Esophagus (tissue), 2 donors: ENCODE measurements at regions not wholly inside any gene's neighbourhood (a gene's known extent, or its start where the extent isn't known, plus 50 kb on each side); places are given as distances from the start of the nearest gene placed in this dataset.
A peak's percentile ranks its signal among the peaks of the same experiment; 100 is the strongest.

Source experiments
- H3K27ac ChIP-seq, 2 donors: one replicate each; pipeline ENCODE4 v1.5.1; 2013; ENCODE audit warnings: low read depth in 2 of 2, mild to moderate bottlenecking in 2 of 2, inconsistent platforms in 1 of 2, low read length in 1 of 2, moderate library complexity in 1 of 2
- H3K27me3 ChIP-seq, 2 donors: one replicate each; pipeline ENCODE4 v1.6.1; 2013; ENCODE audit warnings: low read length in 2 of 2, control low read depth in 1 of 2, mild to moderate bottlenecking in 1 of 2; ENCODE audit not compliant: insufficient read depth in 2 of 2, control insufficient read depth in 1 of 2
- H3K36me3 ChIP-seq, 2 donors: one replicate each; pipeline ENCODE4 v1.6.1; 2013; ENCODE audit warnings: low read length in 1 of 2; ENCODE audit not compliant: control insufficient read depth in 2 of 2, insufficient read depth in 2 of 2
- H3K4me1 ChIP-seq, 2 donors: one replicate each; pipeline ENCODE4 v1.6.1; 2013; ENCODE audit warnings: low read length in 1 of 2; ENCODE audit not compliant: control insufficient read depth in 2 of 2, insufficient read depth in 2 of 2
- H3K4me3 ChIP-seq, 2 donors: one replicate each; pipeline ENCODE4 v1.5.1; 2013; ENCODE audit warnings: low read length in 2 of 2, mild to moderate bottlenecking in 2 of 2, low read depth in 1 of 2, moderate library complexity in 1 of 2
- H3K9me3 ChIP-seq, 2 donors: one replicate each; pipeline ENCODE4 v1.6.1; 2013; ENCODE audit warnings: mild to moderate bottlenecking in 2 of 2, low read depth in 1 of 2, low read length in 1 of 2, moderate library complexity in 1 of 2; ENCODE audit not compliant: control insufficient read depth in 2 of 2, insufficient read depth in 1 of 2
- WGBS, 2 donors: extraction: QIAGEN DNeasy Blood & Tissue Kit; methylation state at CpG; one replicate each; pipeline ENCODE4 v1.1.7; 2013; 5-methylcytosine and 5-hydroxymethylcytosine counted together
- donor health status: healthy with polysubstance abuse.
- donor health status: Bipolar disorder and iron deficiency.

- H3K27ac ChIP-seq, result peak overlapping the region in 1 of 2 donors; percentile 63
Observed at GRCh38 chr13:44795176-44795575, 194.1 kb downstream of the NUFIP1 start.

DNA sequence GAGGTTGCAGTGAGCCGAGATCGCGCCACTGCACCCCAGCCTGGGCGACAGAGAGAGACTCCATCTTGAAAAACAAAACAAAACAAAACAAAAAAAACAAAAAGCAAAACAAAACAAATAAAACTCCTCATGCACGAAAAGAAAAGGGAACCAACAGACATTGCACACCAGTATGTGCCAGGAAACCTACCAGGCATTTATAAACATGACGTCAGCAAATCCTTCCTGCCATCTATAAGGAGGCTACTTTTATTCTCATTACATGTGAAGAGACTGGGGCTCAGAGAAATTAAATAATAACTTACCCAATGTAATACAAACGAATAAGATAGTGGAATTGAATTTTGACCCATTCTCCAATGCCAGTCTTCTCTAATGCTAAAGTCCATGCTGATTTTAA, 197.2 kb downstream of the NUFIP1 start:
- no peak overlapping the region for H3K27ac ChIP-seq
- peaks cover 0 to 8% of the 10 kb centered on the region in 2 donors for H3K4me1 ChIP-seq
- no peaks in the 10 kb centered on the region for H3K27me3 ChIP-seq
- 85 to 86% methylated on average over 7 of the region's 7 CpGs for WGBS, 2 donors
- H3K9me3 ChIP-seq, result no peaks in the 10 kb centered on the region
- H3K4me3 ChIP-seq, result no peak overlapping the region
- H3K36me3 ChIP-seq, result no peaks in the 10 kb centered on the region

More at GRCh38 chr13:44795176-44795575, 194.1 kb downstream of the NUFIP1 start:
- H3K4me3 ChIP-seq, result no peak overlapping the region
- H3K9me3 ChIP-seq, result no peaks in the 10 kb centered on the region
- H3K27me3 ChIP-seq, result no peaks in the 10 kb centered on the region
- peaks cover 0 to 5% of the 10 kb centered on the region in 2 donors for H3K4me1 ChIP-seq
- 82 to 88% methylated on average over 2 of the region's 2 CpGs for WGBS, 2 donors
- no peaks in the 10 kb centered on the region for H3K36me3 ChIP-seq

GRCh38 chr13:44790289-44790688, 199.0 kb downstream of the NUFIP1 start:
- Histone ChIP-seq H3K9me3 (no peaks in the 10 kb centered on the region), H3K27ac (no peak overlapping the region), H3K4me1 (peaks cover 0 to 6% of the 10 kb centered on the region in 2 donors), H3K4me3 (no peak overlapping the region), H3K36me3 (no peaks in the 10 kb centered on the region), H3K27me3 (no peaks in the 10 kb centered on the region)
- WGBS, 2 donors, result 42 to 60% methylated on average over 4 of the region's 4 CpGs

GRCh38 chr13:44787617-44788016, 201.7 kb downstream of the NUFIP1 start:
- 90 to 93% methylated on average over 7 of the region's 7 CpGs for WGBS, 2 donors
- Histone ChIP-seq H3K27me3 (no peaks in the 10 kb centered on the region), H3K9me3 (no peaks in the 10 kb centered on the region), H3K27ac (no peak overlapping the region), H3K4me1 (peaks cover 0 to 6% of the 10 kb centered on the region in 2 donors), H3K36me3 (no peaks in the 10 kb centered on the region), H3K4me3 (no peak overlapping the region)

DNA sequence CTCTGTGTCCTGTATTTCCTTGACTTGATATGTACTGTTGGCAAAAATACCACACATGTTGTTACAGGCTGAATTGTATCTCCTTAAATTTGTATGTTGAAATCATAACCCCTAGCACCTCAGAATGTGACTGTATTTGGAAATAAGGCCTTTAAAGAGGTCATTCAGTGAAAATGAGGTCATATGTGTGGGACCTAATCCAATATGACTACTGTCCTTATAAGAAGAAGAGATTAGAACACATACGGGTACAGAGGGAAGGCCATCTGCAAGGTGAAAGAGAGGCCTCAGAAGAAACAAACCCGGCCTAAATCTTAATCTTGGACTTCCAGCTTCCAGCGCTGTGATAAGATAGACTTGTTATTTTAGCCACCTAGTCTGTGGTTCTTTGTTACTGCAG, 202.5 kb downstream of the NUFIP1 start:
- H3K9me3 ChIP-seq, result no peaks in the 10 kb centered on the region
- no peaks in the 10 kb centered on the region for H3K27me3 ChIP-seq
- no peak overlapping the region for H3K27ac ChIP-seq
- no peak overlapping the region for H3K4me3 ChIP-seq
- no peaks in the 10 kb centered on the region for H3K36me3 ChIP-seq
- WGBS, 2 donors, result 68 to 77% methylated on average over 3 of the region's 3 CpGs
- H3K4me1 ChIP-seq, result peaks cover 0 to 6% of the 10 kb centered on the region in 2 donors

GRCh38 chr13:44785401-44785800, 203.9 kb downstream of the NUFIP1 start:
- Histone ChIP-seq H3K27me3 (no peaks in the 10 kb centered on the region), H3K9me3 (no peaks in the 10 kb centered on the region), H3K27ac (no peak overlapping the region), H3K36me3 (no peaks in the 10 kb centered on the region), H3K4me1 (peaks cover 0 to 6% of the 10 kb centered on the region in 2 donors), H3K4me3 (no peak overlapping the region)
- 94 to 98% methylated on average over 3 of the region's 3 CpGs for WGBS, 2 donors

DNA sequence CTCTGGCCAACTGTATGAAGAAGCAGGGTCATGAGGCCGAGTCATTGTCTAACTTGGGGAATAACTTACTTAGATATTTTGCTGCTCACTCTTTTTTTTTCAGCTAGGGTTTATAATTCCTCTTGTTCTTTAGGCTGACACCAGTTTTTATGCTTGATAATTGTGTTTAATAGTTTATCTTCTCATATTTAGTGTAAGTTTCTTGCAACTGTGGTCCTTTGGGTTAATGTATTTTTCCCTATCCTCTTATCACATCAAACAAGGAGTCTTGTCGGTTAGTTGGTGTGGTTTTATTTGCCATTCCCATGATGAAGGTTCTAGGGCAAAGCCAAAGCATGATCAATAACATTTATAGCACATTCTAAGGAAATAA, 204.6 kb downstream of the NUFIP1 start:
- Histone ChIP-seq H3K4me1 (no peaks in the 10 kb centered on the region), H3K27me3 (no peaks in the 10 kb centered on the region), H3K27ac (no peak overlapping the region), H3K9me3 (no peaks in the 10 kb centered on the region), H3K4me3 (no peak overlapping the region), H3K36me3 (no peaks in the 10 kb centered on the region)
- WGBS, 2 donors, result 74 to 94% methylated on average over 2 of the region's 2 CpGs

DNA sequence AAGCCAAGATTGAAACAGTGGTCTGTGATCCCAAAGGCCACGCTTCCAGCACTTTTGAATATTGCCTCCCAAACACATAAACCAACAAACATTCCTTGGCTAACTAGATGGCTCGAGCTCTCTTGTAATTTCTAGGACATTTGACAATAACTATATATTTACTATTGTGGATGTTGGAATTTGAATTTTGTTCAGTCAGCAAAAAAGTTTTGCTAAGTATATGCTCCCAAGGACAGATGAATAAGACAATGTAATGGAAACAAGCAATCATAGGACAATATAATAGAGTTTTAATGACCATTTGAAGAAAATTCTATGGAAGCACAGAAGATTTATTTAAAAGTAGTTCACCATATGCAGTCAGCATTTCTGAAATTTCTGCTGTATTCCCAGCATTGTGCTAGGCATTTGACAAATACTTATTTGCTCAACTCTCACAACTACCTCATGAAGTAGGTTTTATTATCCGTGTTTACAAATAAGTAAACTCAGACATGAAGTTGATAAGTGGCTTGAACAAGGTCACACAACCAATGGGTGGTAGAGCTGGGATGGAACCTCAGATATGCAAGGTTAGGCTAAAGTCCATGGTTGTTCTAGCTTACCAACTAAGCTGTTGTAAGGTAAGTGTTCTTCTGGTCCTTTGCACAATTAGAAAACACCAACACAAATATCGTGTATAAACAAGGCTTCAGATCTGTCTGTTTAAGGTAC, 205.1 kb downstream of the NUFIP1 start:
- H3K4me3 ChIP-seq, result no peak overlapping the region
- WGBS, 2 donors, result 79 to 85% methylated on average over 4 of the region's 4 CpGs
- no peaks in the 10 kb centered on the region for H3K27me3 ChIP-seq
- H3K9me3 ChIP-seq, result no peaks in the 10 kb centered on the region
- H3K36me3 ChIP-seq, result no peaks in the 10 kb centered on the region
- H3K4me1 ChIP-seq, result no peaks in the 10 kb centered on the region
- H3K27ac ChIP-seq, result no peak overlapping the region

- Histone ChIP-seq H3K27me3 (no peaks in the 10 kb centered on the region), H3K4me3 (no peak overlapping the region), H3K4me1 (no peaks in the 10 kb centered on the region), H3K9me3 (no peaks in the 10 kb centered on the region), H3K27ac (no peak overlapping the region), H3K36me3 (no peaks in the 10 kb centered on the region)
- WGBS, 2 donors, result 80 to 83% methylated on average over 10 of the region's 10 CpGs
Observed at GRCh38 chr13:44780591-44781280, 204.6 kb upstream of the TSC22D1 start.
